ENCODE measurements at regions not wholly inside any gene's neighbourhood (a gene's known extent, or its start where the extent isn't known, plus 50 kb on each side); places are given as distances from the start of the nearest gene placed in this dataset.
"Not testable (repeated sequence)": the region's sequence is repeated elsewhere in the genome, so short reads cannot be mapped to it uniquely, and the experiment has no call there.

GRCh38 chr5:28666110-28666509, 1627.7 kb upstream of the CDH9 start:
- peaks cover 19% of the 10 kb centered on the region for H3K9me3 ChIP-seq
- no peaks in the 10 kb centered on the region for H3K27me3 ChIP-seq
- H3K4me2 ChIP-seq: no peak overlapping the region
- H3K9ac ChIP-seq: no peak overlapping the region
- H3K36me3 ChIP-seq: no peaks in the 10 kb centered on the region
- H3K4me1 ChIP-seq: no peaks in the 10 kb centered on the region
- H3K4me3 ChIP-seq: no peak overlapping the region
- no peak overlapping the region for H3K27ac ChIP-seq
- H4K20me1 ChIP-seq: no peaks in the 10 kb centered on the region
- TF ChIP-seq Cebpa-rat (IDR thresholded peaks at IDR 0.05): no peak

- no peaks in the 10 kb centered on the region for H3K36me3 ChIP-seq
- H3K4me3 ChIP-seq: no peak overlapping the region
- H3K4me1 ChIP-seq: no peaks in the 10 kb centered on the region
- no peak for TF ChIP-seq Cebpa-rat (IDR thresholded peaks at IDR 0.05)
- H3K4me2 ChIP-seq: no peak overlapping the region
- no peaks in the 10 kb centered on the region for H3K27me3 ChIP-seq
- no peak overlapping the region for H3K9ac ChIP-seq
- H4K20me1 ChIP-seq: no peaks in the 10 kb centered on the region
- H3K9me3 ChIP-seq: no peaks in the 10 kb centered on the region
- H3K27ac ChIP-seq: no peak overlapping the region
Measured at GRCh38 chr5:28648108-28648507, 1609.7 kb upstream of the CDH9 start.

- Histone ChIP-seq H4K20me1 (no peaks in the 10 kb centered on the region), H3K4me2 (no peak overlapping the region), H3K4me1 (no peaks in the 10 kb centered on the region), H3K9me3 (no peaks in the 10 kb centered on the region), H3K4me3 (no peak overlapping the region), H3K9ac (no peak overlapping the region), H3K27ac (no peak overlapping the region), H3K27me3 (no peaks in the 10 kb centered on the region), H3K36me3 (no peaks in the 10 kb centered on the region)
- TF ChIP-seq Cebpa-rat (IDR thresholded peaks at IDR 0.05): no peak
Measured at GRCh38 chr5:28632607-28633006, 1594.2 kb upstream of the CDH9 start.

DNA sequence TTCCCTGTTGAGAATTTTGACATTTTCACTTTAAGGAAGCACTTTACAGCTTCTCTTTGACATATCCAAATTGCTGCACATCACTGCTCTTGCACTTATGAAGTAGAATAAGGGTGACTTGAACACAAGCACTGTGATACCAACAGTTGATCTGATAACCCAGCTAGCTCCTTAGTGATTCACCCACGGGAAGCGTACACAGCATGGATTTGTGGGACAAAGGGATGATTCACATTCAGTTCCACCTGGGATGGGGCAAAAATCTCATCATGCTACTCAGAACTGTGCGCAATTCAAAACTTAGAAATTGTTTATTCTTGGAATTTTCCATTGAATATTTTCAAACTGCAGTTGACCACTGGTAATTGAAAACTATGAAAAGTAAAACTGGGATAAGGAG, 1565.5 kb upstream of the CDH9 start:
- no peak overlapping the region for H3K27ac ChIP-seq
- no peaks in the 10 kb centered on the region for H3K36me3 ChIP-seq
- H3K27me3 ChIP-seq: no peaks in the 10 kb centered on the region
- no peaks in the 10 kb centered on the region for H4K20me1 ChIP-seq
- TF ChIP-seq Cebpa-rat (IDR thresholded peaks at IDR 0.05): no peak
- no peaks in the 10 kb centered on the region for H3K4me1 ChIP-seq
- no peaks in the 10 kb centered on the region; the same call in 1 of the 2 replicates for H3K9me3 ChIP-seq
- H3K4me2 ChIP-seq: no peak overlapping the region
- H3K4me3 ChIP-seq: no peak overlapping the region
- H3K9ac ChIP-seq: no peak overlapping the region

DNA sequence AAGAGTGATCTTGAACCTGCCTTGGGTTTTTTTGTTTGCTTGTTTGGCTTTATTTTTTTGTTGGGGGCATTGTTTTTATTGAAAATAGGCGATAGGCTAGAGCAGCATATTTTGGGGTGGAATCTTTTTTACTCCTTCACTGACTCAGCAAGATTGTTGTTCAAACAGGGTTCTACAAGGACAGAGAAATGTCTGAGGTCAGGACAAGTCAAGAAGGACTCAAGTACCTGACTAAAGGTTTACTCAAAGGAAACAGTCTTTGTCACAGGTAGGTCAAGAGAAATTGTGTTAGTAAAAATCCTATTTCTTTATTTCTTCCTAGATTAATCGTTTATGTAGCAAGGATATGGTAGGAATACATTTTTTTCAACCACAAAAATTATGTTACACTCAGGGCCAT, 1564.0 kb upstream of the CDH9 start:
- Histone ChIP-seq H3K4me3 (no peak overlapping the region), H3K27me3 (no peaks in the 10 kb centered on the region), H3K36me3 (no peaks in the 10 kb centered on the region), H4K20me1 (no peaks in the 10 kb centered on the region), H3K9me3 (no peaks in the 10 kb centered on the region; the same call in 1 of the 2 replicates), H3K27ac (no peak overlapping the region), H3K4me1 (no peaks in the 10 kb centered on the region), H3K4me2 (no peak overlapping the region), H3K9ac (no peak overlapping the region)
- TF ChIP-seq Cebpa-rat (IDR thresholded peaks at IDR 0.05): no peak

GRCh38 chr5:28596707-28597106, 1558.3 kb upstream of the CDH9 start:
- not testable (repeated sequence) for H4K20me1 ChIP-seq, H3K36me3 ChIP-seq, H3K4me2 ChIP-seq, H3K9me3 ChIP-seq, H3K4me1 ChIP-seq, H3K27me3 ChIP-seq, H3K9ac ChIP-seq, H3K4me3 ChIP-seq, H3K27ac ChIP-seq

DNA sequence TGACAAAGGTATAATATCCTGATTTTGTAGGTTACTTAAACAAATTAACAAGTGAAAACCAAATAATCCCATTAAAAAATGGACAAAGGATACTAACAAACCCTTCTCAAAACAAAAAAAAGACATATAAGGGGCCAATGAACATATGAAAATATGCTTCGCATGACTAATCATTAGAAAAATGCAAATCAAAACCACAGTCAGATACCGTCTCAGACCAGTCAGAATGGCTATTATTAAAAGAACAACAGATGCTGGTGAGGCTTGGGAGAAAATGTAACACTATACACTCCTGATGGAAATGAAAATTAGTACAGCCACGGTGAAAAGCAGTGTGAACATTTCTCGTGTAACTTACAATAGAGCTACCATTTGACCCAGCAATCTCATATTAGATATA, 1542.2 kb upstream of the CDH9 start:
- Histone ChIP-seq H3K27ac (no peak overlapping the region), H3K4me2 (0 out of 2 replicates have a peak overlapping the region, but pooled peaks have one; percentile 2), H3K9ac (no peak overlapping the region), H4K20me1 (no peaks in the 10 kb centered on the region), H3K9me3 (no peaks in the 10 kb centered on the region), H3K27me3 (no peaks in the 10 kb centered on the region), H3K36me3 (no peaks in the 10 kb centered on the region), H3K4me3 (no peak overlapping the region), H3K4me1 (peaks cover 8% of the 10 kb centered on the region; the same call in 1 of the 2 replicates)
- no peak for TF ChIP-seq Cebpa-rat (IDR thresholded peaks at IDR 0.05)

DNA sequence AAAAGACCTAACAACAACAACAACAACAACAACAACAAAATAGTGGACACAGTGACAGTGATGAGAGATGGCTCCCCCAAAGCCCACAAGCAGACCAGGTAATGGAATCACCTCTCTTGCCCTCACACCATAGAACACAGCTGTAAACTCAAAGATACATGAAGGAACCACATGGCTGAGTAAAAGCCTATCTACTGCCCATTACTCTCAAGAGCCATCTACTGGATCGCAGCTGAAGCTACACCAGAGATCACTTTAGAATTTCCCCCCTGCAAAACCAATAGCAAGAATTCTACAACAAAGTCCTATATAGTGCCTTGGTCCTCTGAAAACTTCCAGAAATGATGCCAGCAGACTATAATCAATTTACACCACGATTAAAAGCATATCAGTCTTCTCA, 1537.6 kb upstream of the CDH9 start:
- peaks cover 27% of the 10 kb centered on the region for H3K4me1 ChIP-seq
- no peak overlapping the region for H3K4me2 ChIP-seq
- no peak for TF ChIP-seq Cebpa-rat (IDR thresholded peaks at IDR 0.05)
- no peaks in the 10 kb centered on the region for H3K27me3 ChIP-seq
- no peak overlapping the region for H3K4me3 ChIP-seq
- no peak overlapping the region for H3K9ac ChIP-seq
- H3K27ac ChIP-seq: peak overlapping the region; percentile 55
- no peaks in the 10 kb centered on the region for H3K9me3 ChIP-seq
- H4K20me1 ChIP-seq: no peaks in the 10 kb centered on the region
- H3K36me3 ChIP-seq: no peaks in the 10 kb centered on the region

GRCh38 chr5:28575368-28575767, 1537.0 kb upstream of the CDH9 start:
- TF ChIP-seq Cebpa-rat (IDR thresholded peaks at IDR 0.05): no peak
- peak overlapping the region; percentile 55 for H3K27ac ChIP-seq

GRCh38 chr5:28574606-28575005, 1536.2 kb upstream of the CDH9 start:
- H3K4me1 ChIP-seq: peaks cover 21% of the 10 kb centered on the region
- H3K9me3 ChIP-seq: no peaks in the 10 kb centered on the region
- H3K36me3 ChIP-seq: no peaks in the 10 kb centered on the region
- H3K27me3 ChIP-seq: no peaks in the 10 kb centered on the region
- TF ChIP-seq Cebpa-rat (IDR thresholded peaks at IDR 0.05): no peak
- no peak overlapping the region for H3K27ac ChIP-seq
- H3K4me2 ChIP-seq: peak overlapping the region; percentile 33; the same call in 1 of the 2 replicates
- no peak overlapping the region for H3K9ac ChIP-seq
- no peak overlapping the region for H3K4me3 ChIP-seq
- H4K20me1 ChIP-seq: no peaks in the 10 kb centered on the region

More at GRCh38 chr5:28575368-28575767, 1537.0 kb upstream of the CDH9 start:
- no peak overlapping the region for H3K4me3 ChIP-seq
- no peak overlapping the region for H3K9ac ChIP-seq
- no peaks in the 10 kb centered on the region for H4K20me1 ChIP-seq
- no peaks in the 10 kb centered on the region for H3K9me3 ChIP-seq
- H3K27me3 ChIP-seq: no peaks in the 10 kb centered on the region
- no peak overlapping the region for H3K4me2 ChIP-seq
- H3K36me3 ChIP-seq: no peaks in the 10 kb centered on the region
- peaks cover 22% of the 10 kb centered on the region for H3K4me1 ChIP-seq

GRCh38 chr5:28567048-28567447, 1528.7 kb upstream of the CDH9 start:
- TF ChIP-seq Cebpa-rat (IDR thresholded peaks at IDR 0.05): no peak
- H3K36me3 ChIP-seq: no peaks in the 10 kb centered on the region
- no peak overlapping the region for H3K27ac ChIP-seq
- peaks cover 3% of the 10 kb centered on the region; the same call in 1 of the 2 replicates for H3K4me1 ChIP-seq
- H3K27me3 ChIP-seq: no peaks in the 10 kb centered on the region
- H3K9me3 ChIP-seq: peaks cover 3% of the 10 kb centered on the region; the same call in 1 of the 2 replicates
- no peak overlapping the region for H3K4me3 ChIP-seq
- H3K4me2 ChIP-seq: no peak overlapping the region
- no peaks in the 10 kb centered on the region for H4K20me1 ChIP-seq
- no peak overlapping the region for H3K9ac ChIP-seq

All from BLaER1 (cell line).